Ascending aorta (tissue), 2 donors: ENCODE measurements at regions not wholly inside any gene's neighbourhood (a gene's known extent, or its start where the extent isn't known, plus 50 kb on each side); places are given as distances from the start of the nearest gene placed in this dataset.

Experiments used
- DNase-seq, 2 donors: peaks; one replicate each; pipeline ENCODE4 v3.0.0-alpha.2; 2019; ENCODE audit warnings: low spot score in 2 of 2
- H3K27ac ChIP-seq, 2 donors: fragments of 200-600 bp; sonication (generic); one replicate each; pipeline ENCODE4 v1.5.1; 2016 to 2017; ENCODE audit warnings: mild to moderate bottlenecking in 1 of 2
- H3K27me3 ChIP-seq: fragments of 200-600 bp; sonication (generic); one replicate; pipeline ENCODE4 v1.5.1; 2017
- H3K36me3 ChIP-seq, 2 donors: fragments of 200-600 bp; sonication (generic); one replicate each; pipeline ENCODE4 v1.5.1; 2016
- H3K4me1 ChIP-seq, 2 donors: fragments of 200-600 bp; sonication (generic); one replicate each; pipeline ENCODE4 v1.5.1; 2016 to 2017; ENCODE audit warnings: mild to moderate bottlenecking in 1 of 2
- H3K4me3 ChIP-seq, 2 donors: fragments of 200-600 bp; sonication (generic); one replicate each; pipeline ENCODE4 v1.5.1; 2016 to 2017; ENCODE audit warnings: mild to moderate bottlenecking in 1 of 2
- H3K9me3 ChIP-seq, 2 donors: fragments of 200-600 bp; sonication (generic); one replicate each; pipeline ENCODE4 v1.5.1; 2016
- CTCF ChIP-seq, 3 experiments: fragments of 200-600 bp in 2 of 3; fragments of 450-650 bp in 1 of 3; sonication (generic) in 2 of 3; IDR thresholded peaks; one replicate each; pipeline ENCODE4 v1.5.1; 2016 to 2019; ENCODE audit warnings: antibody characterized with exemption in 3 of 3, mild to moderate bottlenecking in 1 of 3, moderate library complexity in 1 of 3
- intact Hi-C: fragments of 100-400 bp; cut with DNase I; formaldehyde crosslinking; loops from one replicate; pipeline ENCODE4 v1.15.1; 2023

GRCh38 chr1:79667848-79668696 is 661.5 kb upstream of the ADGRL4 start:
- Histone ChIP-seq H3K27ac (no peak overlapping the region), H3K9me3 (no peaks in the 10 kb centered on the region), H3K36me3 (no peaks in the 10 kb centered on the region), H3K4me3 (no peak overlapping the region), H3K4me1 (no peaks in the 10 kb centered on the region), H3K27me3 (no peaks in the 10 kb centered on the region)
- intact Hi-C loops: no loop called here
- no peak for DNase-seq
- TF ChIP-seq CTCF (IDR thresholded peaks at IDR 0.05): no peak

- Histone ChIP-seq H3K27ac (no peak overlapping the region), H3K4me3 (no peak overlapping the region), H3K27me3 (no peaks in the 10 kb centered on the region), H3K36me3 (no peaks in the 10 kb centered on the region), H3K4me1 (no peaks in the 10 kb centered on the region), H3K9me3 (no peaks in the 10 kb centered on the region)
- intact Hi-C loops: no loop called here
- no peak for DNase-seq
- TF ChIP-seq CTCF (IDR thresholded peaks at IDR 0.05): no peak
Measured at GRCh38 chr1:79667166-79667565, 660.6 kb upstream of the ADGRL4 start.

GRCh38 chr1:79663916-79664315 is 657.4 kb upstream of the ADGRL4 start:
- no peaks in the 10 kb centered on the region for H3K27me3 ChIP-seq
- DNase-seq: no peak
- no peak overlapping the region for H3K27ac ChIP-seq
- no peaks in the 10 kb centered on the region for H3K4me1 ChIP-seq
- no peak overlapping the region for H3K4me3 ChIP-seq
- H3K36me3 ChIP-seq: no peaks in the 10 kb centered on the region
- no peaks in the 10 kb centered on the region for H3K9me3 ChIP-seq
- intact Hi-C loops: no loop called here
- TF ChIP-seq CTCF (IDR thresholded peaks at IDR 0.05): no peak

- Histone ChIP-seq H3K9me3 (no peaks in the 10 kb centered on the region), H3K36me3 (no peaks in the 10 kb centered on the region), H3K4me3 (no peak overlapping the region), H3K27ac (no peak overlapping the region), H3K27me3 (no peaks in the 10 kb centered on the region), H3K4me1 (no peaks in the 10 kb centered on the region)
- no peak for TF ChIP-seq CTCF (IDR thresholded peaks at IDR 0.05)
- DNase-seq: no peak
- intact Hi-C loops: no loop called here
Measured at GRCh38 chr1:79662596-79662995, 656.1 kb upstream of the ADGRL4 start.

GRCh38 chr1:79660129-79660528 is 653.6 kb upstream of the ADGRL4 start:
- Histone ChIP-seq H3K27ac (no peak overlapping the region), H3K36me3 (no peaks in the 10 kb centered on the region), H3K27me3 (no peaks in the 10 kb centered on the region), H3K9me3 (no peaks in the 10 kb centered on the region), H3K4me3 (no peak overlapping the region), H3K4me1 (no peaks in the 10 kb centered on the region)
- intact Hi-C loops: no loop called here
- no peak for DNase-seq
- no peak for TF ChIP-seq CTCF (IDR thresholded peaks at IDR 0.05)
